Ureter (tissue), 1 donor: ENCODE measurements at regions not wholly inside any gene's neighbourhood (a gene's known extent, or its start where the extent isn't known, plus 50 kb on each side); places are given as distances from the start of the nearest gene placed in this dataset.

Source experiments
- DNase-seq: peaks from one replicate; pipeline ENCODE4 v3.0.0-alpha.2; 2020; ENCODE audit warnings: low spot score
- donor health status: DM: yes; HTN: yes; CAD: no.

DNA sequence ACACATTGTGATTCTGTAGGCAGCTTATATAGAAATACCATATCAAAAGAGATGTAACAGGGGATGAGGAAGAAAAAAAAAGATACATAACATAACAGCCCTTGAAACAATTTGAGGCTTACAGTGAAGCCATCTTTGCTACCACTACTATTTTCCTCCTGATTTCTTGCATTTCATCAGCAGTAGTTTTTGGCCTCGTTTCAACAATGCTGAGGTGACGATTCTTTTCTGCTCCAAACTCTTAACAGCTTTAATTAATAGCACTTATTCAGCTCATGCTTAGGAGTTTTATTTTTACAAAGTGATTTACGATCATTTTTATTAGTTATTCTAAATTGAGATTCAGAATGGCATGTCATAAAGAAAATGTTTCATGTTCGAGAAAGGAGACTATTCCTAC is 163.2 kb downstream of the DCK start:
- DNase-seq: no peak

DNA sequence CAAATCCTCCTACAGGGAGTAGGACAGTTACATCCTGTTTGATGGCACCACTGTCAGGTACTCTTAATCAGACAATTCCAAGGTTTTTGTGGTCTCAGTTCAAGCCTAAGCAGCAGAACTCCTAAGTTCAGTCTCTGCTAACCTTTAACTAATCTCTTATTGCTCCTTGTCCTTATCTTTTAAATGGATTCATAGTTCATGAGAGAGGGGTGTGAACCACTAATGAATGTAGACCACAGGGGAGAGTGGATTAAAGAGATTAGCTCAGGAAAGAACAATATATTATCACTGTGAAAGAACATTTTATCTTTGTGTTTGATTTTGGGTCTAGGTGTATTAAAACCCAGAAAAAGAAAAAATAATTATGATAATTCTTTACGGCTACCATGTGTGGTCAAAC is 168.9 kb downstream of the DCK start:
- no peak for DNase-seq

GRCh38 chr4:71163317-71163716 is 169.9 kb downstream of the DCK start:
- DNase-seq: no peak

- DNase-seq: no peak
These were observed 171.7 kb upstream of the SLC4A4 start for GRCh38 chr4:71167083-71167482.

DNA sequence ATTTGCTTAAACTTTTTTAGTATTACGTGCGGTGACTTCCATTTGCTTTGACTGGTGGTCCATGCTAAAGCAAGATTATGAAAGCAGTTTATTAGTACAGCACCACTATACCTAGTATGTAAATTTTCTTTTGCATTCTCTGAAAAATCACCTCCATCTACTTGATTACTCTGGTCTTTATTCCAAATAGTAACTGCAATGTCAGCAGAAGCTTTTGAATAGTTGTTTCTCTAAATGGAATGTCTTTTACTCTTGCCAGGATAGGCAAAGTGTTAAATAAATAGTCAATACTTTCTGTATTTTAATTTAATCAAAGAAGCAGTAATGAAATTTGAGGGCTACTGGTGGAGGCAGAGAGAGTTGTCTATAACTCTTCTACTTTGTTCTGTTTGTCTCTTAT is 167.2 kb upstream of the SLC4A4 start:
- no peak for DNase-seq

DNA sequence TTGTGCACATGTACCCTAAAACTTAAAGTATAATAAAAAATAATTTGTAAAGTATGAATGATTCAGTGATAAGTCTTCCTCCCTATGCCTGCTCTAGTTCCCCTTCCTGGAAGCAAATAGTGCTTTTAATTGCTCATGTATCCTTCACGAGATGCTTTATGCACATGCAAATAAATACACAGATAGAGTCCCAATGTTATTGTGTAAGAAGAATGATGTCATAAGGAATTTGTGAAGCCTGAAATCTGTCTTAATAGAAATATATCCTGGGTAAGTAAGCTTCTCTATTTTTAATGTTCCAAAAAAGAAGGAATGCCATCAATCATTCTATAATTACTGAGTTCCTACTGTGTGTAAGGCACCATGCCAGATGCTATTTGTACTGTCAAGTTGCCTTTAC is 157.5 kb upstream of the SLC4A4 start:
- DNase-seq: no peak

- peak; percentile 52 for DNase-seq
These were observed 154.5 kb upstream of the SLC4A4 start for GRCh38 chr4:71184195-71184781.

DNA sequence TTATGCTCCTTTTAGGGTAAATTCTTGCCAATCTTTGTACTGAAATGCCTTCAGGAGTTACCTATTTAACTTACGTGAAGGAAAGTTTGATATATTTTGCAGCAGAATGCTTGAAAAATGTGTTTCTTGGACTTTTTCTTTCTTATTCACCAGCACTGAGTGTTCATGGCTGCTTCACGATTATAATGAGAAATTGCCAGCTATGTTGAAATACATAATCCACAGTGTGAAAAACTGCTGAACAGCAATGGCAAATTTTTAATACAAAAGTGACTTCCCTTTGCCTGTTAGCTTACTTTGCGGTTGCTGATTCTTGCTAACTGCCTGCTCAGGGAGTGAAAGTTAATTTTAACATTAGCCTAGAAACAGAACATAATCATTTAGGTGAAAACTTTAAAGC is 153.8 kb upstream of the SLC4A4 start:
- DNase-seq: no peak

- DNase-seq: no peak
These were observed 152.6 kb upstream of the SLC4A4 start for GRCh38 chr4:71186257-71186565.

- DNase-seq: no peak
These were observed 152.0 kb upstream of the SLC4A4 start for GRCh38 chr4:71186566-71187403.

- DNase-seq: no peak
These were observed 151.2 kb upstream of the SLC4A4 start for GRCh38 chr4:71187404-71188155.

GRCh38 chr4:71188156-71188640 is 150.6 kb upstream of the SLC4A4 start:
- no peak for DNase-seq

DNA sequence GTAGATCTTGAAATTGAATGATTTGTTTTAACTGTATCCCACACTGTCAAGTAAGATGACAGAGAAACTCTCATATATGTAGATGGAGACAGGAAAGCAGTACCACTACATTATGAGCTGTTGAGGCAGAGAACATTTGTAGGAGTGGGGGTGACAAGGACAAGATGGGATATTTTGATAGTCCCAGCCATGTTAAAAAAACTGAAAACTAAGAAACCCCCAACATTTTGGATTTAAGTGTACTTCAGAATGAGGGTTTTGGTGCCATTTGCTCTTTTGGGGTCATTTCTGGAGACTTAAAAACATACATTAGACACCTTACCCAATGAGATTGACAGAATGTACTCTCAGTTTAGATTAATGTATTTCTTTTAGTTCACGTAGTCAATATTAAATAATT is 149.9 kb upstream of the SLC4A4 start:
- DNase-seq: no peak

- DNase-seq: no peak
These were observed 149.3 kb upstream of the SLC4A4 start for GRCh38 chr4:71189471-71189870.

GRCh38 chr4:71194454-71194853 is 144.4 kb upstream of the SLC4A4 start:
- no peak for DNase-seq

DNA sequence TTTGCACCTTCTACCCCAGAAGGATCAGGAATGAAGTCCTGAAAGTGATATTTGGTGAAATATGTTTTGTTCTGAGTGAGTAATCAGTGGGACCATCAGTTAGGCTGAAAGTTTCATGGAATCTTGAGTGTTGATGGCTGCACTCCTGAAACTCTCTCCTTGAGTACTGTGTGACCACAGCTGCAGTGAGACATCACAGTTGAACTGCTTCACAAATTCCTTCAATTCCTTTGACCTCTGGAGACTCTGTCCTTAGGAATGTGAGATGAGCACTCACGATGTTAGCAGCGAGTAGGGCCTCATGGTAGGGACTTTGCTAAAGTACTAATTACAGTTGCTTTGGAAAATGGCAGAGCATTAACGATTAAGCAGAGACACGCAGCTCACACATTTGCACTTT is 142.9 kb upstream of the SLC4A4 start:
- DNase-seq: no peak

DNA sequence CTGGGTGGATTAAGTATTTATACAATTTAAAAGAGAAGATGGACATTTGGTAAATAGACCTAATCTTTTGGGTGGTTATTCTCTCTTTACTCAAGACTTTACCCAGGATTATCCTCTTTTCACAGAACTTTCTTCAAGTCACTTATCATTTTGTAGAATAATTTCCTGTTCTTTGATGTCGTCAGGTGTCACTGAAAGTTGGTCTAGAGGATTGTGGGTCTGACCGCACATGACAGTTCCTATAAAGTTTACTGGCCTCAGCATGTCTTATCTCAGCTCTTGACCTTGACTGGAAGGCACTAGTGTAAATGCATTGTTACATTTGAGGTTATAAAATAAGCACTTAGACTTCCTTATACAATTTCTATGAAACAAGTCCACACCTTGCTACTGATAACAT is 139.9 kb upstream of the SLC4A4 start:
- DNase-seq: no peak

- DNase-seq: no peak
These were observed 137.8 kb upstream of the SLC4A4 start for GRCh38 chr4:71201057-71201456.

- DNase-seq: no peak
These were observed 136.8 kb upstream of the SLC4A4 start for GRCh38 chr4:71201817-71202576.

DNA sequence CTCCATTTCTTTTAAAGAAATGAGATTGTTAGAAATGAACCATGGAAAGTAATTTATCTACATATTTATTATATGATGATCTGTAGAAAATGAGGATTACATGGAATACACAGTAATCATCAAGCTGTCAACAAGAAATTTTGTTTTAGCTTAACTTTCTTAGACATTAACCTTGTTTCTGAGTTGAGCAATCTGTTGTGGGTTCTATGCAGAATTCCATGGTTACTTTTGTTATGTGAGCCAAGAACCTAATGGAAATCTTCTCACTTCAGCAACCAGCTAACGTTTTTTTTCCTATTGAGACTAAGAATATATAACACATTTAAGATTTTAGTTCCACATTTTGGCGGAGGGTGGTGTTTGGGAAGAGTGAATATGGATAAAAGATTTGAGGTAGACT is 136.1 kb upstream of the SLC4A4 start:
- DNase-seq: no peak

GRCh38 chr4:71204056-71204455 is 134.8 kb upstream of the SLC4A4 start:
- DNase-seq: no peak

GRCh38 chr4:71206763-71207162 is 132.1 kb upstream of the SLC4A4 start:
- no peak for DNase-seq
